Esophagus muscularis mucosa (tissue), 4 donors: ENCODE measurements at regions not wholly inside any gene's neighbourhood (a gene's known extent, or its start where the extent isn't known, plus 50 kb on each side); places are given as distances from the start of the nearest gene placed in this dataset.

ENCODE experiments used
- DNase-seq: peaks from one replicate; pipeline ENCODE4 v3.0.0-alpha.2; 2017; ENCODE audit errors: extremely low spot score
- H3K27ac ChIP-seq, 4 donors: fragments of 200-600 bp; sonication (generic); replicated peaks in 1 of 4; 1 replicate in 3 of 4; 2 replicates in 1 of 4; pipeline ENCODE4 v1.5.1; 2016 to 2019; ENCODE audit warnings: mild to moderate bottlenecking in 1 of 4
- H3K27me3 ChIP-seq, 4 donors: fragments of 200-600 bp; sonication (generic); one replicate each; pipeline versions ENCODE4 v1.5.1 to v1.6.0; 2016 to 2019
- H3K36me3 ChIP-seq, 4 donors: fragments of 200-600 bp; sonication (generic); one replicate each; pipeline ENCODE4 v1.5.1; 2016 to 2019
- H3K4me1 ChIP-seq, 4 donors: fragments of 200-600 bp; sonication (generic); one replicate each; pipeline ENCODE4 v1.5.1; 2016 to 2019
- H3K4me3 ChIP-seq, 4 donors: fragments of 200-600 bp; sonication (generic); 1 replicate in 2 of 4; 2 replicates in 2 of 4; pipeline ENCODE4 v1.5.1; 2016 to 2019; ENCODE audit warnings: mild to moderate bottlenecking in 4 of 4, moderate library complexity in 1 of 4
- H3K9me3 ChIP-seq, 4 donors: fragments of 200-600 bp; sonication (generic); 1 replicate in 3 of 4; 2 replicates in 1 of 4; pipeline ENCODE4 v1.5.1; 2016 to 2019
- EP300 ChIP-seq: sonication (generic); formaldehyde crosslinking; IDR thresholded peaks from one replicate; pipeline ENCODE4 v1.6.1; 2017; ENCODE audit warnings: antibody characterized with exemption
- POLR2A ChIP-seq: fragments of 450-650 bp; IDR thresholded peaks from one replicate; pipeline ENCODE4 v1.6.1; 2017; ENCODE audit warnings: antibody characterized with exemption, moderate library complexity, mild to moderate bottlenecking, low read depth
- POLR2AphosphoS5 ChIP-seq, 2 donors: sonication (generic); formaldehyde crosslinking; IDR thresholded peaks; one replicate each; pipeline ENCODE4 v1.6.1; 2017; ENCODE audit warnings: antibody characterized with exemption in 2 of 2
- WGBS: methylation state at CpG from one replicate; pipeline ENCODE4 v1.1.5; 2018; 5-methylcytosine and 5-hydroxymethylcytosine counted together
- intact Hi-C: fragments of 100-400 bp; cut with DNase I; formaldehyde crosslinking; loops from one replicate; pipeline ENCODE4 v1.15.1; 2023
- TF ChIP-seq, protein P1 (sequence below), 3 experiments: fragments of 200-600 bp in 2 of 3; fragments of 450-650 bp in 1 of 3; sonication (generic) in 2 of 3; IDR thresholded peaks; one replicate each; pipeline ENCODE4 v1.5.1; 2017 to 2019; ENCODE audit warnings: antibody characterized with exemption in 3 of 3, mild to moderate bottlenecking in 2 of 3, moderate library complexity in 1 of 3

DNA sequence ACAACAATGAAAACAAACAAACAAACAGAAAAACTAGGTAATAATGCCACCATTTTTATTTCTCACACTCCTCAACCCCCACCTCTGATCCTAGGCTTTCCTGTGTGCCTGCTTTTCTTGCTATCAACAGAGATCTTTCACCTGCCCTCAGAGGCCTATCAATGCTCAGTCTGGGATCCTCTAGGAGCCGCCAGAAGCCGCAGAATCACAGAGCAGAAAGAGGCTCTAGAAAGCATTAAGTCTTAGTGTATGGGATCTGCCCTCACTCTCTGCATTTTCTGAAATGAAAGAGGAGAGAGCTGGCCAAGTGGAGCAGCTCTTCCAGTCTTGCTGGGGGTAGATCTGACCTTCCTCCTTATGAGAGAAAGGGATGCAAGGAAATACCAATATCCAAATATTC is 306.8 kb downstream of the TUSC7 start:
- H3K4me1 ChIP-seq, result peaks cover 0 to 4% (median 0%) of the 10 kb centered on the region in 4 donors
- no peaks in the 10 kb centered on the region for H3K36me3 ChIP-seq
- H3K9me3 ChIP-seq, result no peaks in the 10 kb centered on the region
- intact Hi-C loops, result loop anchor here (5.0 to 10.0 kb wide), 4 partner anchors 244 to 698 kb away; no protein-coding TSS in a partner anchor
- WGBS, result 86% methylated on average over 2 of the region's 2 CpGs
- DNase-seq, result no peak
- H3K27me3 ChIP-seq, result no peaks in the 10 kb centered on the region
- H3K27ac ChIP-seq, result no peak overlapping the region
- TF ChIP-seq, protein P1, sequence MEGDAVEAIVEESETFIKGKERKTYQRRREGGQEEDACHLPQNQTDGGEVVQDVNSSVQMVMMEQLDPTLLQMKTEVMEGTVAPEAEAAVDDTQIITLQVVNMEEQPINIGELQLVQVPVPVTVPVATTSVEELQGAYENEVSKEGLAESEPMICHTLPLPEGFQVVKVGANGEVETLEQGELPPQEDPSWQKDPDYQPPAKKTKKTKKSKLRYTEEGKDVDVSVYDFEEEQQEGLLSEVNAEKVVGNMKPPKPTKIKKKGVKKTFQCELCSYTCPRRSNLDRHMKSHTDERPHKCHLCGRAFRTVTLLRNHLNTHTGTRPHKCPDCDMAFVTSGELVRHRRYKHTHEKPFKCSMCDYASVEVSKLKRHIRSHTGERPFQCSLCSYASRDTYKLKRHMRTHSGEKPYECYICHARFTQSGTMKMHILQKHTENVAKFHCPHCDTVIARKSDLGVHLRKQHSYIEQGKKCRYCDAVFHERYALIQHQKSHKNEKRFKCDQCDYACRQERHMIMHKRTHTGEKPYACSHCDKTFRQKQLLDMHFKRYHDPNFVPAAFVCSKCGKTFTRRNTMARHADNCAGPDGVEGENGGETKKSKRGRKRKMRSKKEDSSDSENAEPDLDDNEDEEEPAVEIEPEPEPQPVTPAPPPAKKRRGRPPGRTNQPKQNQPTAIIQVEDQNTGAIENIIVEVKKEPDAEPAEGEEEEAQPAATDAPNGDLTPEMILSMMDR (IDR thresholded peaks at IDR 0.05), result no peak
- TF ChIP-seq EP300 (no peak), POLR2A (no peak), POLR2AphosphoS5 (IDR thresholded peaks at IDR 0.05) (no peak)
- H3K4me3 ChIP-seq, result no peak overlapping the region

DNA sequence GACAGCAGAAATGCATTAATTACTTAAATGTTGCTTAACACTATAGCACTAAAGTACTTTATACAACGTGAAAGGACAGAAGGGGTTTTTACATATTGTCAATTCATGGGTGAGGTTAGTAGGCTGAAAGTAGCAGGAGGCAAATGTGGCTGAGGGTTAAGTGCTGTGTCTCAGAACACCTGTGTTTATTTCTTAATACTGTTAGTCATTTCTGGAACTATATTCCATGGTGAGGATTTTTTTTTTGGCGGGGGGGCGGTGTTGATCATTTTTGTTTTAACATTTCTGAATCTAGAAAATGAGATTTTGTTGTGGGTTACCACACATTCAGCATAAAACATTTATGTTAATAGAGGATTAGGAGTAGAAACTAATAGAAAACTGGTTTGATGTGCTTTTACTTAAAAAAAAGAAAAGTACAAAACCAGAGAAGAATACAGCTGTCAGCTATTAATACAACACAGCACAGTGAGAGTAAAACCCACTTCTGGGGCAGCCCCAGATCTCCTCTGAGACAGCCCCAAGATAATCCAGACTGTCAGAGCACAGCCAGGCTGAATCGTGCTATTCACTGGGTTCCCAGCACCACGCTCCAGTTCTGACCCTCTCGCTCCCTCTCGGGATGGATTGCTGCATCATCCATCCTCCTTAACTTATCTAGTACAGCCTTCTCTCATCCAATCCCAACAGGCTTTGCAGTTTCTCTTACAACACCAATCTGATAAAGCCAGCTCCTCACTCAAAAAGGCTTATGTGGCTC is 307.7 kb downstream of the TUSC7 start:
- DNase-seq, result no peak
- no peaks in the 10 kb centered on the region for H3K9me3 ChIP-seq
- intact Hi-C loops, result loop anchor here (5.0 to 10.0 kb wide), 4 partner anchors 245 to 697 kb away; no protein-coding TSS in a partner anchor
- H3K4me1 ChIP-seq, result peaks cover 0 to 4% (median 0%) of the 10 kb centered on the region in 4 donors
- no peak overlapping the region for H3K27ac ChIP-seq
- no peak for TF ChIP-seq POLR2AphosphoS5 (IDR thresholded peaks at IDR 0.05)
- TF ChIP-seq, protein P1 (IDR thresholded peaks at IDR 0.05), result no peak
- TF ChIP-seq POLR2A, result no peak
- TF ChIP-seq EP300, result no peak
- H3K27me3 ChIP-seq, result no peaks in the 10 kb centered on the region
- H3K36me3 ChIP-seq, result no peaks in the 10 kb centered on the region
- WGBS, result 66% methylated on average over 7 of the region's 7 CpGs
- no peak overlapping the region for H3K4me3 ChIP-seq

DNA sequence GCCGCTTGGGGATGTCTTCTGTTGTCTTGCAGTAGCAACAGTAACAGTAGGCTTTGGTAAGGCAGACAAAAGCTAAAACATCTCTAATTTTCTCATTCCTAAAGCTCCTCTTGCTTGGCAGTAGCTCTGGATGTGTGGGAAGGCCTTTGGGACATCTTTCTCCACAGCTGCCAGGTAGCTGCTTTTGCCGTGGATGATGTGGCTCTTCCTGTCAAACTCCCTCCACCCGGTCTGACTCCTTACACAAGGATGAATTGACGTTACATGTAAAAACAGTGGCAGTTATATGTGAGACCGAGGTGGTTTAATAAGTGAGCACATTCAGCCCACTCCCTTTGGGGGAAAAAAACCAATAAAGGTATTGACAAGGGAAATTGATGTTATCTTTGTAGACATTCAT is 309.1 kb downstream of the TUSC7 start:
- Histone ChIP-seq H3K27me3 (no peaks in the 10 kb centered on the region), H3K27ac (no peak overlapping the region), H3K4me3 (no peak overlapping the region), H3K36me3 (no peaks in the 10 kb centered on the region), H3K9me3 (no peaks in the 10 kb centered on the region), H3K4me1 (peaks cover 0 to 4% (median 0%) of the 10 kb centered on the region in 4 donors)
- DNase-seq, result no peak
- intact Hi-C loops, result loop anchor here (5.0 to 10.0 kb wide), 4 partner anchors 246 to 696 kb away; no protein-coding TSS in a partner anchor
- TF ChIP-seq EP300 (no peak), POLR2A (no peak), POLR2AphosphoS5 (IDR thresholded peaks at IDR 0.05) (no peak)
- TF ChIP-seq, protein P1 (IDR thresholded peaks at IDR 0.05), result no peak
- 54% methylated on average over 5 of the region's 5 CpGs for WGBS

DNA sequence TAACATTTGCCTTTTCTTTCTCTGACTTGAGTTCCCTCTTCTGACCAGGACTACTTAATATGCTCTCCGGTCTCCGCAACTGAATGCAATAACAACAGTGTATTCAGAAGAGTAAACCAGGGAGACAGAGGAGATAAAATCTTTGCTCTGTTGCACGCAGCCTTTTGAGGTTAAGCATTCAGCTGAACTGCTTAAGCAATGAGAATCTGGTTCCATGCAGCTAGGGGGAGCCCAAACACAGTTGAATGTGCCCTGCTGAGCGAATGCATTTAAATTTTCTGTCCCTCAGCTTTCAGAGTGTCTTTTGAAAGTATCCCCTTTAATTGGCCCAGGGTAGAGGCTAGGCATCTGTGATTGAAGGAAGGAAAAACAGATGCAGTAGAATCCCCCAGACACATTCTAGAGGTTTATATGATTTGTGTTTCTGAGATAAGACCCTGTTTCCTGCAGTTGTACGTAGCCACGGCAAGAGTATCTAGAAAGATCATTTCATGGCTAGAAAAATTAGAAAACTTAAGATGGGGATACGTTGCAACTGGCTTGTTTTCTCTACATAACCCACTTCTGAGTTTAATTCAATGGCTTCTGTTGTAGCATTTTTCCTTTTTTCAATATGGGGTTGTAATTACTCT is 309.6 kb downstream of the TUSC7 start:
- TF ChIP-seq EP300 (no peak), POLR2AphosphoS5 (IDR thresholded peaks at IDR 0.05) (no peak), POLR2A (no peak)
- TF ChIP-seq, protein P1 (IDR thresholded peaks at IDR 0.05), result peak; percentile 65 to 77 (median 70)
- Histone ChIP-seq H3K27ac (no peak overlapping the region), H3K9me3 (no peaks in the 10 kb centered on the region), H3K4me1 (peaks cover 0 to 4% (median 0%) of the 10 kb centered on the region in 4 donors), H3K36me3 (no peaks in the 10 kb centered on the region), H3K4me3 (no peak overlapping the region), H3K27me3 (no peaks in the 10 kb centered on the region)
- DNase-seq, result no peak
- intact Hi-C loops, result loop anchor here (5.0 to 10.0 kb wide), 4 partner anchors 247 to 696 kb away; no protein-coding TSS in a partner anchor
- 24% methylated on average over 7 of the region's 7 CpGs for WGBS
